H9 (cell line): ENCODE measurements at regions not wholly inside any gene's neighbourhood (a gene's known extent, or its start where the extent isn't known, plus 50 kb on each side); places are given as distances from the start of the nearest gene placed in this dataset.

Experiments used
- DNase-seq: peaks from one replicate; pipeline ENCODE4 v3.0.0-alpha.2; 2017
- H2AFZ ChIP-seq: one replicate; pipeline ENCODE4 v1.6.1; 2013; ENCODE audit warnings: mild to moderate bottlenecking, low read length, control low read depth, moderate library complexity
- H2AK5ac ChIP-seq: 2 replicates; pipeline ENCODE4 v1.6.1; 2013; ENCODE audit warnings: low read length, control low read depth, mixed read lengths; ENCODE audit not compliant: insufficient read length
- H2BK120ac ChIP-seq: one replicate; pipeline ENCODE4 v1.6.1; 2013; ENCODE audit warnings: low read depth, mild to moderate bottlenecking, low read length, control low read depth, inconsistent platforms; ENCODE audit not compliant: poor library complexity, severe bottlenecking
- H2BK12ac ChIP-seq: 2 replicates; pipeline ENCODE4 v1.6.1; 2013; ENCODE audit warnings: low read length, control low read depth, mixed read lengths, low read depth; ENCODE audit not compliant: insufficient read length
- H2BK15ac ChIP-seq: 2 replicates; pipeline ENCODE4 v1.6.1; 2013; ENCODE audit warnings: low read depth, low read length, control low read depth
- H2BK20ac ChIP-seq: one replicate; pipeline ENCODE4 v1.6.1; 2013; ENCODE audit warnings: low read depth, mild to moderate bottlenecking, low read length, control low read depth, inconsistent platforms; ENCODE audit not compliant: poor library complexity, severe bottlenecking
- H2BK5ac ChIP-seq: 2 replicates; pipeline ENCODE4 v1.6.1; 2013; ENCODE audit warnings: low read length, control low read depth, mixed read lengths; ENCODE audit not compliant: insufficient read length
- H3K14ac ChIP-seq: 2 replicates; pipeline ENCODE4 v1.6.1; 2013; ENCODE audit warnings: low read length, control low read depth; ENCODE audit not compliant: insufficient read depth
- H3K18ac ChIP-seq: 2 replicates; pipeline ENCODE4 v1.6.1; 2013; ENCODE audit warnings: low read depth, mild to moderate bottlenecking, mixed read lengths, low read length, control low read depth; ENCODE audit not compliant: insufficient read length
- H3K23ac ChIP-seq: 2 replicates; pipeline ENCODE4 v1.6.1; 2013; ENCODE audit warnings: low read length, control low read depth, mixed read lengths, low read depth; ENCODE audit not compliant: insufficient read length
- H3K23me2 ChIP-seq: 2 replicates; pipeline ENCODE4 v1.6.1; 2013; ENCODE audit warnings: low read depth, mild to moderate bottlenecking, mixed read lengths, low read length, control low read depth; ENCODE audit not compliant: insufficient read length, poor library complexity, severe bottlenecking
- H3K27ac ChIP-seq: 2 replicates; pipeline ENCODE4 v1.5.1; 2013; ENCODE audit warnings: low read length, control low read depth, mixed read lengths, low read depth; ENCODE audit not compliant: insufficient read length
- H3K27me3 ChIP-seq: 2 replicates; pipeline ENCODE4 v1.6.1; 2013; ENCODE audit warnings: low read length, control low read depth, inconsistent platforms; ENCODE audit not compliant: insufficient read depth
- H3K4ac ChIP-seq: 2 replicates; pipeline ENCODE4 v1.6.1; 2013; ENCODE audit warnings: low read depth, mild to moderate bottlenecking, control low read depth, inconsistent platforms, low read length, moderate library complexity
- H3K4me1 ChIP-seq: 2 replicates; pipeline ENCODE4 v1.6.1; 2013; ENCODE audit warnings: low read length, control low read depth, inconsistent platforms; ENCODE audit not compliant: insufficient read depth
- H3K4me2 ChIP-seq: 2 replicates; pipeline ENCODE4 v1.6.1; 2013; ENCODE audit warnings: low read length, control low read depth, mixed read lengths; ENCODE audit not compliant: insufficient read length, insufficient read depth
- H3K56ac ChIP-seq: 2 replicates; pipeline ENCODE4 v1.6.1; 2013; ENCODE audit warnings: low read depth, mild to moderate bottlenecking, mixed read lengths, low read length, control low read depth; ENCODE audit not compliant: insufficient read length
- H3K79me1 ChIP-seq: 2 replicates; pipeline ENCODE4 v1.6.1; 2013; ENCODE audit warnings: low read depth, mild to moderate bottlenecking, moderate library complexity, low read length, control low read depth, inconsistent platforms; ENCODE audit not compliant: insufficient read depth, poor library complexity, severe bottlenecking
- H3K79me2 ChIP-seq: 2 replicates; pipeline ENCODE4 v1.6.1; 2013; ENCODE audit warnings: low read length, control low read depth, inconsistent platforms; ENCODE audit not compliant: insufficient read depth
- H3K9ac ChIP-seq: 2 replicates; pipeline ENCODE4 v1.6.1; 2013; ENCODE audit warnings: low read length, control low read depth, mixed read lengths; ENCODE audit not compliant: insufficient read length; ENCODE audit errors: extremely low read depth
- H3K9me3 ChIP-seq: one replicate; pipeline ENCODE4 v1.6.1; 2013; ENCODE audit warnings: low read depth, low read length, inconsistent platforms; ENCODE audit not compliant: control insufficient read depth
- H3T11ph ChIP-seq: one replicate; pipeline ENCODE4 v1.6.1; 2013; ENCODE audit warnings: mild to moderate bottlenecking, low read length, control low read depth, inconsistent platforms
- H4K20me1 ChIP-seq: one replicate; pipeline ENCODE4 v1.6.1; 2013; ENCODE audit not compliant: control insufficient read depth, insufficient read length, insufficient read depth
- H4K5ac ChIP-seq: 2 replicates; pipeline ENCODE4 v1.6.1; 2013; ENCODE audit warnings: low read depth, mild to moderate bottlenecking, mixed read lengths, low read length, control low read depth; ENCODE audit not compliant: insufficient read length
- H4K8ac ChIP-seq: replicated peaks from 2 replicates; pipeline ENCODE4 v1.6.1; 2013; ENCODE audit warnings: low read length, control low read depth, mixed read lengths, low read depth; ENCODE audit not compliant: insufficient read length
- H4K91ac ChIP-seq: 2 replicates; pipeline ENCODE4 v1.6.1; 2013; ENCODE audit warnings: low read depth, mild to moderate bottlenecking, moderate library complexity, mixed read lengths, low read length, control low read depth; ENCODE audit not compliant: insufficient read length
- H3K27ac Mint-ChIP-seq, 3 experiments: 2 replicates in 2 of 3; 3 replicates in 1 of 3; pipeline ENCODE4 v1.8.0; 2020 to 2021; ENCODE audit warnings: mixed read lengths in 3 of 3, mild to moderate bottlenecking in 1 of 3, moderate library complexity in 1 of 3
- H3K27me3 Mint-ChIP-seq: 2 replicates; pipeline ENCODE4 v1.8.0; 2021; ENCODE audit warnings: low read depth, mild to moderate bottlenecking, moderate library complexity, mixed read lengths
- H3K36me3 Mint-ChIP-seq, 3 experiments: 2 replicates in 2 of 3; 3 replicates in 1 of 3; pipeline ENCODE4 v1.8.0; 2020 to 2021; ENCODE audit warnings: low read depth in 3 of 3, mixed read lengths in 3 of 3; ENCODE audit not compliant: insufficient read depth in 1 of 3
- H3K4me1 Mint-ChIP-seq, 2 experiments: 2 replicates each; pipeline ENCODE4 v1.8.0; 2020; ENCODE audit warnings: mixed read lengths in 2 of 2
- H3K4me3 Mint-ChIP-seq, 2 experiments: 2 replicates in 1 of 2; 3 replicates in 1 of 2; pipeline ENCODE4 v1.8.0; 2020 to 2021; ENCODE audit warnings: mild to moderate bottlenecking in 2 of 2, mixed read lengths in 2 of 2, moderate library complexity in 1 of 2
- H3K9me3 Mint-ChIP-seq, 2 experiments: 2 replicates in 1 of 2; 3 replicates in 1 of 2; pipeline ENCODE4 v1.8.0; 2020; ENCODE audit warnings: mild to moderate bottlenecking in 2 of 2, mixed read lengths in 2 of 2, moderate library complexity in 1 of 2
- CTCF ChIP-seq: fragments of 200-600 bp; sonication (generic); conservative IDR thresholded peaks from 3 replicates; pipeline ENCODE4 v1.8.0; 2021; ENCODE audit warnings: antibody characterized with exemption, mild to moderate bottlenecking
- WGBS: extraction: QIAGEN DNeasy Blood & Tissue Kit; methylation state at CpG from one replicate; pipeline ENCODE4 v1.1.7; 2013; ENCODE audit warnings: missing lambda C conversion rate, low lambda C conversion rate, mixed read lengths; ENCODE audit not compliant: insufficient read length; ENCODE audit errors: extremely low coverage; 5-methylcytosine and 5-hydroxymethylcytosine counted together

- no peaks in the 10 kb centered on the region for H3K9me3 ChIP-seq
- no peak overlapping the region for H3K4ac ChIP-seq
- H4K20me1 ChIP-seq: no peaks in the 10 kb centered on the region
- H3K79me2 ChIP-seq: no peaks in the 10 kb centered on the region
- no peaks in the 10 kb centered on the region for H3K23me2 ChIP-seq
- H2BK20ac ChIP-seq: no peak overlapping the region
- no peaks in the 10 kb centered on the region for H3K9me3 Mint-ChIP-seq
- no peak overlapping the region for H3K9ac ChIP-seq
- no peak overlapping the region for H3K56ac ChIP-seq
- H4K5ac ChIP-seq: no peak overlapping the region
- peaks cover 0 to 4% of the 10 kb centered on the region in 2 experiments; a peak in 2 of 4 replicates for H3K4me1 Mint-ChIP-seq
- H3K36me3 Mint-ChIP-seq: no peaks in the 10 kb centered on the region
- no peak overlapping the region for H3K4me2 ChIP-seq
- no peaks in the 10 kb centered on the region for H3K4me1 ChIP-seq
- no peak overlapping the region for H3K27ac ChIP-seq
- no peak overlapping the region for H3K4me3 Mint-ChIP-seq
- no peak overlapping the region for H4K8ac ChIP-seq
- no peak overlapping the region for H3T11ph ChIP-seq
- H3K27me3 ChIP-seq: no peaks in the 10 kb centered on the region
- no peak for TF ChIP-seq CTCF
- H2BK120ac ChIP-seq: no peak overlapping the region
- no peak for DNase-seq
- H2AFZ ChIP-seq: no peak overlapping the region
- no peak overlapping the region for H4K91ac ChIP-seq
- no peak overlapping the region for H2BK15ac ChIP-seq
- H2BK5ac ChIP-seq: no peak overlapping the region
- H3K18ac ChIP-seq: no peak overlapping the region
- peaks cover 2% of the 10 kb centered on the region; the same call in 1 of the 2 replicates for H3K27me3 Mint-ChIP-seq
- 100% methylated on average over 1 of the region's 7 CpGs for WGBS
- no peak overlapping the region for H3K27ac Mint-ChIP-seq
- no peak overlapping the region for H3K14ac ChIP-seq
- no peak overlapping the region for H2AK5ac ChIP-seq
- H3K79me1 ChIP-seq: no peaks in the 10 kb centered on the region
- no peak overlapping the region for H2BK12ac ChIP-seq
- no peak overlapping the region for H3K23ac ChIP-seq
These were observed 159.0 kb upstream of the GALNT2 start for GRCh38 chr1:229907884-229908638.
